Activated CD4-positive, alpha-beta T cell treated with anti-CD3 and anti-CD28 coated beads, Interleukin-2, amount 10 ng/mL, durations not matched to agents 24 days and 14 days (primary cell): ENCODE measurements at regions not wholly inside any gene's neighbourhood (a gene's known extent, or its start where the extent isn't known, plus 50 kb on each side); places are given as distances from the start of the nearest gene placed in this dataset.

Source experiments
- DNase-seq: peaks from one replicate; pipeline ENCODE4 v3.0.0; 2022
- H3K27ac Mint-ChIP-seq: one replicate; pipeline ENCODE4 v1.8.0; 2022; ENCODE audit warnings: mild to moderate bottlenecking, mixed read lengths
- H3K27me3 Mint-ChIP-seq: one replicate; pipeline ENCODE4 v1.8.0; 2022; ENCODE audit warnings: mixed read lengths
- H3K36me3 Mint-ChIP-seq: one replicate; pipeline ENCODE4 v1.8.0; 2022; ENCODE audit warnings: low read depth, mild to moderate bottlenecking, mixed read lengths
- H3K4me1 Mint-ChIP-seq: one replicate; pipeline ENCODE4 v1.8.0; 2021; ENCODE audit warnings: mixed read lengths
- H3K4me3 Mint-ChIP-seq: one replicate; pipeline ENCODE4 v1.8.0; 2022; ENCODE audit warnings: mild to moderate bottlenecking, moderate library complexity, mixed read lengths
- H3K9me3 Mint-ChIP-seq: one replicate; pipeline ENCODE4 v1.8.0; 2021; ENCODE audit warnings: mixed read lengths
- intact Hi-C: fragments of 100-400 bp; cut with micrococcal nuclease; formaldehyde crosslinking; loops from one replicate; pipeline ENCODE4 v1.15.1; 2023

GRCh38 chr2:180630756-180631155, 349.6 kb upstream of the UBE2E3 start:
- H3K36me3 Mint-ChIP-seq = no peaks in the 10 kb centered on the region
- H3K27ac Mint-ChIP-seq = no peak overlapping the region
- H3K4me1 Mint-ChIP-seq = no peaks in the 10 kb centered on the region
- H3K9me3 Mint-ChIP-seq = no peaks in the 10 kb centered on the region
- intact Hi-C loops = no loop called here
- DNase-seq = no peak
- no peak overlapping the region for H3K4me3 Mint-ChIP-seq
- H3K27me3 Mint-ChIP-seq = no peaks in the 10 kb centered on the region

- DNase-seq = no peak
- no peaks in the 10 kb centered on the region for H3K9me3 Mint-ChIP-seq
- H3K4me3 Mint-ChIP-seq = no peak overlapping the region
- H3K27me3 Mint-ChIP-seq = no peaks in the 10 kb centered on the region
- H3K36me3 Mint-ChIP-seq = no peaks in the 10 kb centered on the region
- intact Hi-C loops = no loop called here
- no peak overlapping the region for H3K27ac Mint-ChIP-seq
- no peaks in the 10 kb centered on the region for H3K4me1 Mint-ChIP-seq
Measured at GRCh38 chr2:180625006-180625844, 355.2 kb upstream of the UBE2E3 start.

GRCh38 chr2:180621941-180622918, 358.2 kb upstream of the UBE2E3 start:
- no peak overlapping the region for H3K4me3 Mint-ChIP-seq

GRCh38 chr2:180621366-180621765, 359.0 kb upstream of the UBE2E3 start:
- intact Hi-C loops = no loop called here
- no peak overlapping the region for H3K27ac Mint-ChIP-seq
- DNase-seq = no peak
- no peak overlapping the region for H3K4me3 Mint-ChIP-seq
- H3K36me3 Mint-ChIP-seq = no peaks in the 10 kb centered on the region
- H3K27me3 Mint-ChIP-seq = no peaks in the 10 kb centered on the region
- no peaks in the 10 kb centered on the region for H3K4me1 Mint-ChIP-seq
- H3K9me3 Mint-ChIP-seq = no peaks in the 10 kb centered on the region

More at GRCh38 chr2:180621941-180622918, 358.2 kb upstream of the UBE2E3 start:
- Mint-ChIP-seq H3K4me1 (no peaks in the 10 kb centered on the region), H3K36me3 (no peaks in the 10 kb centered on the region), H3K9me3 (no peaks in the 10 kb centered on the region), H3K27me3 (no peaks in the 10 kb centered on the region), H3K27ac (no peak overlapping the region)
- no peak for DNase-seq
- intact Hi-C loops = no loop called here

GRCh38 chr2:180618570-180618969, 361.8 kb upstream of the UBE2E3 start:
- Mint-ChIP-seq H3K9me3 (no peaks in the 10 kb centered on the region), H3K4me3 (no peak overlapping the region), H3K4me1 (no peaks in the 10 kb centered on the region), H3K36me3 (no peaks in the 10 kb centered on the region), H3K27ac (no peak overlapping the region), H3K27me3 (no peaks in the 10 kb centered on the region)
- intact Hi-C loops = no loop called here
- no peak for DNase-seq

- Mint-ChIP-seq H3K27me3 (no peaks in the 10 kb centered on the region), H3K4me3 (no peak overlapping the region), H3K36me3 (no peaks in the 10 kb centered on the region), H3K9me3 (no peaks in the 10 kb centered on the region), H3K4me1 (no peaks in the 10 kb centered on the region), H3K27ac (no peak overlapping the region)
- DNase-seq = no peak
- intact Hi-C loops = no loop called here
Measured at GRCh38 chr2:180614776-180615175, 365.6 kb upstream of the UBE2E3 start.

GRCh38 chr2:180609626-180610340, 370.6 kb upstream of the UBE2E3 start:
- Mint-ChIP-seq H3K27me3 (no peaks in the 10 kb centered on the region), H3K9me3 (no peaks in the 10 kb centered on the region), H3K4me3 (no peak overlapping the region), H3K27ac (no peak overlapping the region), H3K4me1 (no peaks in the 10 kb centered on the region), H3K36me3 (no peaks in the 10 kb centered on the region)
- no peak for DNase-seq
- intact Hi-C loops = no loop called here

- Mint-ChIP-seq H3K36me3 (no peaks in the 10 kb centered on the region), H3K27ac (no peak overlapping the region), H3K9me3 (no peaks in the 10 kb centered on the region), H3K27me3 (no peaks in the 10 kb centered on the region), H3K4me3 (no peak overlapping the region), H3K4me1 (no peaks in the 10 kb centered on the region)
- no peak for DNase-seq
- intact Hi-C loops = no loop called here
Measured at GRCh38 chr2:180607514-180608049, 372.8 kb upstream of the UBE2E3 start.

- no peak overlapping the region for H3K27ac Mint-ChIP-seq
- H3K4me3 Mint-ChIP-seq = no peak overlapping the region
- H3K9me3 Mint-ChIP-seq = no peaks in the 10 kb centered on the region
- H3K4me1 Mint-ChIP-seq = no peaks in the 10 kb centered on the region
- intact Hi-C loops = loop anchor here (1.0 kb wide), 1 partner anchor 454 kb away; no protein-coding TSS in a partner anchor
- H3K27me3 Mint-ChIP-seq = no peaks in the 10 kb centered on the region
- H3K36me3 Mint-ChIP-seq = no peaks in the 10 kb centered on the region
- no peak for DNase-seq
Measured at GRCh38 chr2:180604077-180604476, 376.3 kb upstream of the UBE2E3 start.

- H3K36me3 Mint-ChIP-seq = no peaks in the 10 kb centered on the region
- no peak for DNase-seq
- no peaks in the 10 kb centered on the region for H3K4me1 Mint-ChIP-seq
- no peak overlapping the region for H3K27ac Mint-ChIP-seq
- intact Hi-C loops = no loop called here
- no peaks in the 10 kb centered on the region for H3K27me3 Mint-ChIP-seq
- no peaks in the 10 kb centered on the region for H3K9me3 Mint-ChIP-seq
- H3K4me3 Mint-ChIP-seq = no peak overlapping the region
Measured at GRCh38 chr2:180601016-180601415, 379.4 kb upstream of the UBE2E3 start.

- no peak overlapping the region for H3K4me3 Mint-ChIP-seq
- H3K27ac Mint-ChIP-seq = no peak overlapping the region
- no peaks in the 10 kb centered on the region for H3K36me3 Mint-ChIP-seq
- no peaks in the 10 kb centered on the region for H3K9me3 Mint-ChIP-seq
- no peaks in the 10 kb centered on the region for H3K27me3 Mint-ChIP-seq
- no peaks in the 10 kb centered on the region for H3K4me1 Mint-ChIP-seq
- no peak for DNase-seq
- intact Hi-C loops = no loop called here
Measured at GRCh38 chr2:180599804-180600203, 380.6 kb upstream of the UBE2E3 start.

- no peaks in the 10 kb centered on the region for H3K9me3 Mint-ChIP-seq
- no peaks in the 10 kb centered on the region for H3K36me3 Mint-ChIP-seq
- DNase-seq = no peak
- no peak overlapping the region for H3K4me3 Mint-ChIP-seq
- H3K27me3 Mint-ChIP-seq = no peaks in the 10 kb centered on the region
- intact Hi-C loops = no loop called here
- no peak overlapping the region for H3K27ac Mint-ChIP-seq
- H3K4me1 Mint-ChIP-seq = no peaks in the 10 kb centered on the region
Measured at GRCh38 chr2:180597179-180597578, 383.2 kb upstream of the UBE2E3 start.

GRCh38 chr2:180596453-180596852, 384.0 kb upstream of the UBE2E3 start:
- no peak for DNase-seq
- H3K27ac Mint-ChIP-seq = no peak overlapping the region
- intact Hi-C loops = no loop called here
- no peak overlapping the region for H3K4me3 Mint-ChIP-seq
- H3K4me1 Mint-ChIP-seq = no peaks in the 10 kb centered on the region
- H3K9me3 Mint-ChIP-seq = no peaks in the 10 kb centered on the region
- no peaks in the 10 kb centered on the region for H3K27me3 Mint-ChIP-seq
- no peaks in the 10 kb centered on the region for H3K36me3 Mint-ChIP-seq
